GM18505 (cell line): ENCODE measurements at regions not wholly inside any gene's neighbourhood (a gene's known extent, or its start where the extent isn't known, plus 50 kb on each side); places are given as distances from the start of the nearest gene placed in this dataset.

Experiments
- ATAC-seq: cut with Tn5 transposase; IDR thresholded peaks from one replicate; pipeline ENCODE4 v1.9.1; 2021; ENCODE audit not compliant: unreplicated experiment
- POLR2A ChIP-seq: IDR thresholded peaks from 4 replicates; pipeline ENCODE4 v1.6.1; 2011; ENCODE audit warnings: borderline replicate concordance; ENCODE audit not compliant: insufficient read depth, insufficient read length; ENCODE audit errors: extremely low read depth

DNA sequence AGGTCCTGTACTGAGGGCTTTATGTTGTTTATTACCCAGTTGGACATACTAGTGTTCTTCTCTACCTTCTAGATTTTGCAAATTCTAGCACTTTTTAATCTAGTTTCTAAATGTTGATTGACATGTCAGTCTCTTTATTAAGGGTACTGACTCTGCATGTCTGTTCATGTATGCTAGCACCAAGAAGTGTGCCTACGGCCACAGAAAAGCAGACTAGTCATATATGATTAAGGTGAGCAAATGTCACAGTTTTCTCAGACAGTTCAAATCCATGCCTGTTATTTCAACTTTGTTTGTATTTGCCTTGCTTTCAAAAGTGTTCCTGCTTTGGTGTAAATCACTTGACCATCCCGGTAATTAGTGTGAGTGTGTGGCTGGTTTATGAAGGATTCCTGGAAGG, 145.0 kb upstream of the DSEL start:
- no peak for TF ChIP-seq POLR2A
- ATAC-seq: no peak

GRCh38 chr18:67654101-67654500, 137.6 kb upstream of the DSEL start:
- ATAC-seq: no peak
- no peak for TF ChIP-seq POLR2A

DNA sequence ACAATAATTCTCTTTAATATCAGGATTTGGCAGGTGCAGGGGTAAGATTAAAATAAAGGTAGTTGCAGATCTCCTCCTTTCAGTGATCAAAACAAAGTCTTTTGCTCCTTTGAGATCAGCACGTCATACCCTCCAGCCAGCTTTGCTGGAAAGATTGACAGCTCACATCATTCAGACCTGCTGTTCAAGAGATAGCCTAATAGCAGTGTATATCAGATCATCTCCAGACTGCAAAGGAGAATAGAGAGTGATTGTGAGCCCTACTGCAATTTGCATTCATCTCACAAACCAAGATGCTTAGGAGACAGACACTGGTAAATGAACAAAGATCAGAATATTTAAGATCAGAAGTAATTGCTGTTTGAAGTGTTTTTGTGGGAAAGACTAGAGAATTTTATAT, 135.8 kb upstream of the DSEL start:
- no peak for TF ChIP-seq POLR2A
- no peak for ATAC-seq

DNA sequence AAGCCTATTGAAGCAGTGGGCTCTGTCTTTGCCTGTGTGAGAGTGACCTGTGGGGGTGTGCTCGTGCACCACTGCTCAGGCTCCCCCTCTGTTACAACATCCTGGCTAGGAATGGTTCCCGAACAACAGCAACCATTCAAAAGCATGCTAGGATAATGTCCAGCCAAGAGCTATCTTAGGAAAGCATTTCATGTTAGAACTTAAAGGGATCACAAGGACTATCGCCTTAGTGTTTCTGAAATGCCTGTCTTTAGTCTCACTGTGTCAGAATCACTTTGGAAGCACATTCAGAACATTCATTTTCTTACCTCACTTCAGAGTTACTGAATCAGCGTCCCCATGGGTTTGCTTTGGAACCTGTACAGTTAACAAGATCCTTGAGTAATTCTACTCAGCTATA, 134.9 kb upstream of the DSEL start:
- no peak for ATAC-seq
- no peak for TF ChIP-seq POLR2A

DNA sequence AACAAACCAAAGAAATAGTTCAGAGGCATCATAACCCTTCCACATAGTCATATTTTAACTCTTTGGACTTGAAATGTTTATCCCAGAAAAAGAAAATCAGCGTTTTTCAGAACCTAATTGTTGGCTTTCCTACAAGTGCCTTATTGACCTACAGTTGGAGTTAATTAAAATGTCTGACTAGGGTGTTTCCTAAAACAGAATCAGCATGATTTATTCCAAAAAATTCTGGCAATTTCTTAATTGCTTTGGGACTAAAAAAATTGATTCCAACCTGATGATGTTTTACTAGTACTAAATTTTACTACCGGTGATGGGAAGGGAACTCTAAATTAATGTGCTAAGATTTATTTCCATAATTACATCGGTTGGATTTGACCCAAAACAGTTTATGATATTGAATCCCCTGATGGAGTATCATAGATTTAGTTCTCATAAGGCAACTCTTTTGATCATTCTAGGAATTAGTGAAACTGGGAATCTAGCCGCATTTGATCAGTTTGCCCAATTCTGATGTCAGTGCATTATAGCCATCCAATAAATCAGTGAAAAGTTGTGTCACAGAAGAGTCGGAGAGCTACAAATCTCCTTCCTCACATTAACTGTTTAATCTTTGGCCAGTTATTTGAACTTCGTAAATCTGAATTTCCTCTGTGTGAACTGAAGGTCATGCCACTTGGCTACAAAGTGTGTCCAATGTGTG, 134.3 kb upstream of the DSEL start:
- TF ChIP-seq POLR2A: no peak
- ATAC-seq: no peak

DNA sequence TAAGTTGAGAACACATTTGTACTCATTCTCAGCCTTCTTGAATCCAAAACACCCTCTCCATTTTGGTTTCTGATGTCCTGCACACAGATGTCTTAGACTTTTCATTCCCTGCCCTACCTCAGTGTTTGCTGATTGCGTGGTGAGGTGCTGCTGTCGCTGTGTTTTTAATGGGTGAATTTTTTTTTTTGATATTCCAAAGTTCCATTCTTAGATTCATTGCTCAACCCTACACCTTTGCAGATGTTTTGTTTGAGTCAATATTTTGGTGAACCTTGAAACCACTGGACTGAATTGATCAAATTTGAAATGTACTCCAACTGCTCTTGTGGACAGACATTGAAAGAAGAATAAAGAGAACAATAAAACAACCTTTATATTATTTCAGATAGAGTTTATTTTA, 130.4 kb upstream of the DSEL start:
- ATAC-seq: no peak
- TF ChIP-seq POLR2A: no peak

DNA sequence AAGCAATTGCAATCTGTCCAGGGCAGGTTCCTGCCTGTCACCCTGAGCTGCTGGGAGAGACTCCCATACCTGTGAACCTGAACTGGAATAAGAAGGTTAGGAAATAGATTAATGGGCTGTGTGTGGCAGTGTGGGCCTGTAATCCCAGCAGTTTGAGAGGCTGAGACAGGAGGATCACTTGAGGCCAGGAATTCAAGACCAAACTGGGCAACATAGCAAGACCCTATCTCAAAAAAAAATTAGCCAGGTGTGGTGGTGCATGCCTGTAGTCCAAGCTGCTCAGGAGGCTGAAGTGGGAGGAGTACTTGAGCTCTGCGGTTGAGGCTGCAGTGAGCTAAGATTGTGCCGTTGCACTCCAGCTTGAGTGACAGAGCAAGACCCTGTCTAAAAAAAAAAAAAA, 127.7 kb upstream of the DSEL start:
- ATAC-seq: no peak
- TF ChIP-seq POLR2A: no peak

DNA sequence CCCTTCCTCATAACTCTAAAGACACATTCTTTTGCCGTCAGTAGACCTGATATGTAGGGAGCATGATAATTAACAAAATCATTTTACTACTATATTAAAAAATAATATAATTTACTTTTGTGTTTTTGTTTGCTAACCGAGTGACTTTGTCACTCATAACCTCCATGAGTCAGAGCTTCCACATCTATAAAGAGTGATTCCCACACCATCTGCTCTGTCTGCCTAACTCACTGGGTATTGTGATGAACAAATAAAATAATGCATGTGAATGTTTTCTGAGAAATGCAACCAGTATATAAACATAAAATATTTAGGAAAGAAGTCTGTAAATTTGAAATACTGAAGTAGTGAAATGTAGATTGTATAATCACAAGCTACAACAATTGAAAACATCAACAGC, 123.4 kb upstream of the DSEL start:
- no peak for TF ChIP-seq POLR2A
- no peak for ATAC-seq

- no peak for TF ChIP-seq POLR2A
- ATAC-seq: no peak
Measured at GRCh38 chr18:67636597-67637385, 120.3 kb upstream of the DSEL start.

DNA sequence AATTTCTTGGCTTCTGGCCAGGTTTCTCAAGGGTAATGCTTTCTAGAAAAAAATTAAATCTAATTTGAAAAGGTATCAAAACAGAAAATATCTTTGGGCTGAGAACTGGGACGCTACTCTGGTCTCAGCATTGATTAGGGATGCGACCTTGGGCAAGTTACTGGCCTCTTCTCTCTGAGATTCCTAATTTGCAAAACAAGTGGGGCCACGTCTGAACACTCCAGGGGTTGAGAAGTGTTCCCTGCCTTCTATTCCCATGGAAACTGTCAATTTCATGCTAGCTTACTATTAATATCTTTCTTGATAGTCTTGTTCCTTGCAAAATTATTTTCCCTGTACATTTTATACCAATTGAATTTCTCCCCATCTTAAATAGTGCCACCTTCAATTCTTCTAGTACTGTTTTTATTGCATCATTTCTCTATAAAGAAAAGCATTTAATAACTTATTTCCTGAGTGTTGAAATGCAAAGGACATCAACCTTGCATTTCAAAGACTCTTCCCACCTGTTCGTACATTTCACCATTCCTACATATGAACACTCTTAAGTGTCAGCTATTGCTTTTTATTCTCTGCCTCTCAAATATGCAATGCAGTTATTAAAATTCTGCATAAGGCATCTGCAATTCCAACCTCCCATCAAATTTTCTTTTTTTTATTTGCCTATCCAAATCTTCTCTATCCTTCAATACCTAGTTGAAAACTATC, 118.3 kb upstream of the DSEL start:
- ATAC-seq: no peak
- no peak for TF ChIP-seq POLR2A

- ATAC-seq: no peak
- TF ChIP-seq POLR2A: no peak
Measured at GRCh38 chr18:67633939-67634338, 117.4 kb upstream of the DSEL start.

GRCh38 chr18:67621906-67622305, 105.4 kb upstream of the DSEL start:
- ATAC-seq: no peak
- no peak for TF ChIP-seq POLR2A

DNA sequence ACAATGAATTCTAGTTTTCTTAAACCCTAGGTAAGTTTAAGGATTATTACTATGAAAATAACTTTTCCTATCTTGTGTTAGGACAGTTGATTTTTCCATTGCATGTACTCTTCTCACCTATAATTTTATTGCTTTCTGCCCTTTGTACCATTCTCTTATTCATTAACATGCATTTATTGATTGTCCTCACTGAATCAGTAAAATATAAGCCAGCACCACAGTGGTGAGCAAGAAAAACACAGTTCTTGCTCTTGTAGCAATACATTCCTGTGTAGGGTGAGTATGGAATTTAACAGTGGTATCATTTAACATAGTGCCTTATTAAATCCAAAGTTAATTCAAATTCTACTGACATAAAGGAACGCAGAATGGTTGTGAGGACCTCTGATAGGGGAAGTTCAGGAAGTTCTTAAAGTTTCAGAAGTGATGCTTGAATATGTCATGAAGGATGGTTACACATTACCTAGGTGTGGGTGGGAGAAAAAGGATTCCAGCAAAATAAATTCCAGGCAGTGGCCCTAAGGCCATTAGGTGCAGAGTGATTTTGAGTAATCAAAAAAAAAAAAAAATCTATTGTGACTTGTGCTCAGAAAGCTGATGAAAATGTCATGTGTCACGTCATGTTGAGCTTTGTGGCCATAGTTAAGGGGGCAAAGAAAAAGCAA, 104.7 kb upstream of the DSEL start:
- no peak for ATAC-seq
- no peak for TF ChIP-seq POLR2A

- ATAC-seq: no peak
- TF ChIP-seq POLR2A: no peak
Measured at GRCh38 chr18:67618061-67618460, 101.5 kb upstream of the DSEL start.

GRCh38 chr18:67615876-67616275, 99.4 kb upstream of the DSEL start:
- TF ChIP-seq POLR2A: no peak
- no peak for ATAC-seq
